Astrocyte (in vitro differentiated cells and primary cell): ENCODE measurements at regions not wholly inside any gene's neighbourhood (a gene's known extent, or its start where the extent isn't known, plus 50 kb on each side); places are given as distances from the start of the nearest gene placed in this dataset.

Experiments
- EZH2 ChIP-seq: IDR thresholded peaks from 2 replicates; pipeline ENCODE4 v1.6.1; 2012; ENCODE audit warnings: mild to moderate bottlenecking, low read length, inconsistent platforms; ENCODE audit not compliant: insufficient read depth
- TF ChIP-seq, protein P1 (sequence below): IDR thresholded peaks from 2 replicates; pipeline ENCODE4 v1.5.1; 2011; ENCODE audit warnings: low read depth, mild to moderate bottlenecking, inconsistent platforms, low read length, moderate library complexity; ENCODE audit not compliant: insufficient read depth

DNA sequence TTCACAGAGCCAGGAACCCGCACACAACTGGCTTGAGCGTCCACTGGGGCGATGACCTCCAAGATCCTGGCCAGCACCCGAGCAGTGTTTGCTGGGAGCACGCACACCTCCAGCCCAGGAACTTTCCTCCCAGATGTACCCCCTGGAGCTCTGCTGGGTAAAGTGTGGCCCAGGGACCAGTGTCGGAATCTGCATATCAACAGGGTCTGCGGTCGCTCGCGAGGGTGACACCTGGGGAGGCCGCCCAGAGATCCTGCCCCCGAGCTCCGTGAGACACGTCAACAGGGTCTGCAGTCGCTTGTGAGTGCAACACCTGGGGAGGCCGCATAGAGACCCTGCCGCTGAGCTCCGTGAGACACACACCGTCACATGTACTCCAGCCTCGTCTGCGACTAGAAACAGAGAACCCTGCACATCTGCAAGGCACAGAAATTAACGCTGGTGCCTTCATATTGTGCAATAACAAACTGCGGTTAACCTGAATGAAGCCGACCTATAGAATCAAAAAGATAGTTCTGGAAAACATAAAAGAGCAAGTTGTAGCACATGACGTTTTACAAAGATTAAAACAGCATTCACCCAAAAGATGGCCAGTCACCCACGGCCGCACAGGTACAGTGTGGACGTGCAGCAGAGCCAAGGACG, 172.4 kb downstream of the BRD1 start:
- TF ChIP-seq, protein P1, sequence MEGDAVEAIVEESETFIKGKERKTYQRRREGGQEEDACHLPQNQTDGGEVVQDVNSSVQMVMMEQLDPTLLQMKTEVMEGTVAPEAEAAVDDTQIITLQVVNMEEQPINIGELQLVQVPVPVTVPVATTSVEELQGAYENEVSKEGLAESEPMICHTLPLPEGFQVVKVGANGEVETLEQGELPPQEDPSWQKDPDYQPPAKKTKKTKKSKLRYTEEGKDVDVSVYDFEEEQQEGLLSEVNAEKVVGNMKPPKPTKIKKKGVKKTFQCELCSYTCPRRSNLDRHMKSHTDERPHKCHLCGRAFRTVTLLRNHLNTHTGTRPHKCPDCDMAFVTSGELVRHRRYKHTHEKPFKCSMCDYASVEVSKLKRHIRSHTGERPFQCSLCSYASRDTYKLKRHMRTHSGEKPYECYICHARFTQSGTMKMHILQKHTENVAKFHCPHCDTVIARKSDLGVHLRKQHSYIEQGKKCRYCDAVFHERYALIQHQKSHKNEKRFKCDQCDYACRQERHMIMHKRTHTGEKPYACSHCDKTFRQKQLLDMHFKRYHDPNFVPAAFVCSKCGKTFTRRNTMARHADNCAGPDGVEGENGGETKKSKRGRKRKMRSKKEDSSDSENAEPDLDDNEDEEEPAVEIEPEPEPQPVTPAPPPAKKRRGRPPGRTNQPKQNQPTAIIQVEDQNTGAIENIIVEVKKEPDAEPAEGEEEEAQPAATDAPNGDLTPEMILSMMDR, result no peak
- TF ChIP-seq EZH2, result no peak
